ENCODE measurements at regions not wholly inside any gene's neighbourhood (a gene's known extent, or its start where the extent isn't known, plus 50 kb on each side); places are given as distances from the start of the nearest gene placed in this dataset.

DNA sequence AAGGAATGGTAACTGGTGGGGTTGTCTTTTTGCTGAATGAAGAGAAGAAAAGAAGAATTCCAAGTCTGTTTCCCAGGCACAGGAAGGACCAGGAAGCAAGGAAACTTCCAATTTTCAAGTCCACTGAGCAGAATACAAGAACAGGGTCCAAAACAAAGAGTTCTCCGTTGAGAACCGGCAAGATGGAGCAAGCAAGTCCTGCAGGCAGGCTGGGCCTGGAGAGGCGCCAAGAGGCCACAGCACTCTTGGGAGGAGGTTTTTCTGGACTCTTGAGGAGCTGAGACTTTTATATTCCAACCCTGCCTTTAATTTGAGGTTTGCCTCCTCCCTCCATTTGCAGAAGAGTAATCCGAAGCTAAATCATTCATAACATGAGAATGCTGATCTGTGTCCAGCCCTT, 224.5 kb downstream of the IKZF2 start:
- no peak overlapping the region for H3K4me3 ChIP-seq
- no peaks in the 10 kb centered on the region for H3K27me3 ChIP-seq (ENCODE audit: control insufficient read depth in 2 of 2, insufficient read depth in 2 of 2, low read length in 2 of 2)
- intact Hi-C loops (cut with micrococcal nuclease) = no loop called here
- ChIA-PET POLR2A (no interaction called here), CTCF (ENCODE audit: low intra/inter-chr PET ratio) (no interaction called here)
- H3K4me2 ChIP-seq (ENCODE audit: insufficient read depth, low read length) = no peak overlapping the region
- H3K9ac ChIP-seq (ENCODE audit: insufficient read depth in 1 of 2, low read depth in 2 of 2, low read length in 2 of 2) = no peak overlapping the region
- no peaks in the 10 kb centered on the region for H3K36me3 ChIP-seq (ENCODE audit: control insufficient read depth, insufficient read depth, low read length)
- H3K79me2 ChIP-seq (ENCODE audit: control insufficient read depth, insufficient read depth, low read length) = no peaks in the 10 kb centered on the region
- H3K27ac ChIP-seq (ENCODE audit: extremely low read depth, low read depth, low read length) = no peak overlapping the region
- ATAC-seq (no peak), DNase-seq (ENCODE audit: extremely low read depth in 1 of 4, low spot score in 3 of 4) (no peak), FAIRE-seq (no peak)
- no peak overlapping the region for H2AFZ ChIP-seq (ENCODE audit: low read depth, low read length)
- no peaks in the 10 kb centered on the region for H3K4me1 ChIP-seq (replicated peaks in 1 of 2; ENCODE audit: control insufficient read depth in 2 of 2, insufficient read depth in 2 of 2, low read length in 2 of 2)
- in situ Hi-C loops (cut with MboI) = no loop called here
- WGBS (ENCODE audit: insufficient coverage, low coverage, missing lambda C conversion rate) = 0% methylated on average over 4 of the region's 4 CpGs
- no peaks in the 10 kb centered on the region for H3K9me3 ChIP-seq (replicated peaks; ENCODE audit: control insufficient read depth, insufficient read depth, low read depth, low read length)
- no peak for TF ChIP-seq KLF16 (IDR thresholded peaks at IDR 0.05)
- H3K9me1 ChIP-seq (ENCODE audit: control insufficient read depth, insufficient read depth, low read length) = no peaks in the 10 kb centered on the region
- BruUV-seq (replicated peaks) = no TSS peak
- no peaks in the 10 kb centered on the region for H4K20me1 ChIP-seq (replicated peaks; ENCODE audit: control insufficient read depth, insufficient read depth, low read length)

DNA sequence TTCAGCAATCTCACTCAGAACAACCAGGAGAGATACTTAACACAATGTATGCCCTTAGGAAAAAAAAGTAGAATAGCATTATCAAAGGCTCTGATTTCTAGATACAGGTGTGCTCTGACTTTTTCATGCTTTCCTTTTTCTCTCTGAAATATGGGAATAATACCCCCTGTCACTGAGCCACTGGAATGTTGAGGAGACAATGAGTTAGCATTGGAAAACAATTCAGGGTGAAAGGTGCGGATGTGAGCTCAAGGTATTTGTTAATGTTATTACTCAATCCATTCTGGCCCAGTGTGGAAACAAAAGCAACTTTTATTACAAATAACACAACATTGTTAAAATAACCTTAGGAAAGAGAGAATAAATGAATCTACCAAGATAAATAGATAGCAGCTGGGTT, 228.0 kb downstream of the IKZF2 start:
- Histone ChIP-seq H2AFZ (ENCODE audit: low read depth, low read length) (no peak overlapping the region), H3K36me3 (ENCODE audit: control insufficient read depth, insufficient read depth, low read length) (no peaks in the 10 kb centered on the region), H3K4me2 (ENCODE audit: insufficient read depth, low read length) (no peak overlapping the region), H3K4me1 (replicated peaks in 1 of 2; ENCODE audit: control insufficient read depth in 2 of 2, insufficient read depth in 2 of 2, low read length in 2 of 2) (no peaks in the 10 kb centered on the region), H3K27me3 (ENCODE audit: control insufficient read depth in 2 of 2, insufficient read depth in 2 of 2, low read length in 2 of 2) (no peaks in the 10 kb centered on the region), H3K9me3 (replicated peaks; ENCODE audit: control insufficient read depth, insufficient read depth, low read depth, low read length) (no peaks in the 10 kb centered on the region; the same call in 1 of the 2 replicates), H3K27ac (ENCODE audit: extremely low read depth, low read depth, low read length) (no peak overlapping the region), H3K79me2 (ENCODE audit: control insufficient read depth, insufficient read depth, low read length) (no peaks in the 10 kb centered on the region), H4K20me1 (replicated peaks; ENCODE audit: control insufficient read depth, insufficient read depth, low read length) (no peaks in the 10 kb centered on the region), H3K9me1 (ENCODE audit: control insufficient read depth, insufficient read depth, low read length) (no peaks in the 10 kb centered on the region), H3K4me3 (no peak overlapping the region), H3K9ac (ENCODE audit: insufficient read depth in 1 of 2, low read depth in 2 of 2, low read length in 2 of 2) (no peak overlapping the region)
- no CpG with 5 or more reads among the region's 1 CpG for WGBS (ENCODE audit: insufficient coverage, low coverage, missing lambda C conversion rate)
- BruUV-seq (replicated peaks) = no TSS peak
- ATAC-seq = no peak
- in situ Hi-C loops (cut with MboI) = no loop called here
- no peak for DNase-seq (ENCODE audit: extremely low read depth in 1 of 4, low spot score in 3 of 4)
- intact Hi-C loops (cut with micrococcal nuclease) = no loop called here
- CTCF ChIA-PET (ENCODE audit: low intra/inter-chr PET ratio) = no interaction called here
- POLR2A ChIA-PET = no interaction called here
- FAIRE-seq = no peak
- TF ChIP-seq, protein P1, sequence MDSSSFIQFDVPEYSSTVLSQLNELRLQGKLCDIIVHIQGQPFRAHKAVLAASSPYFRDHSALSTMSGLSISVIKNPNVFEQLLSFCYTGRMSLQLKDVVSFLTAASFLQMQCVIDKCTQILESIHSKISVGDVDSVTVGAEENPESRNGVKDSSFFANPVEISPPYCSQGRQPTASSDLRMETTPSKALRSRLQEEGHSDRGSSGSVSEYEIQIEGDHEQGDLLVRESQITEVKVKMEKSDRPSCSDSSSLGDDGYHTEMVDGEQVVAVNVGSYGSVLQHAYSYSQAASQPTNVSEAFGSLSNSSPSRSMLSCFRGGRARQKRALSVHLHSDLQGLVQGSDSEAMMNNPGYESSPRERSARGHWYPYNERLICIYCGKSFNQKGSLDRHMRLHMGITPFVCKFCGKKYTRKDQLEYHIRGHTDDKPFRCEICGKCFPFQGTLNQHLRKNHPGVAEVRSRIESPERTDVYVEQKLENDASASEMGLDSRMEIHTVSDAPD (CRISPR knock-in tag; IDR thresholded peaks at IDR 0.05) = no peak
- no peak for TF ChIP-seq HDAC3 (IDR thresholded peaks at IDR 0.05; ENCODE audit: borderline replicate concordance, partially characterized antibody)
- TF ChIP-seq, protein P2, sequence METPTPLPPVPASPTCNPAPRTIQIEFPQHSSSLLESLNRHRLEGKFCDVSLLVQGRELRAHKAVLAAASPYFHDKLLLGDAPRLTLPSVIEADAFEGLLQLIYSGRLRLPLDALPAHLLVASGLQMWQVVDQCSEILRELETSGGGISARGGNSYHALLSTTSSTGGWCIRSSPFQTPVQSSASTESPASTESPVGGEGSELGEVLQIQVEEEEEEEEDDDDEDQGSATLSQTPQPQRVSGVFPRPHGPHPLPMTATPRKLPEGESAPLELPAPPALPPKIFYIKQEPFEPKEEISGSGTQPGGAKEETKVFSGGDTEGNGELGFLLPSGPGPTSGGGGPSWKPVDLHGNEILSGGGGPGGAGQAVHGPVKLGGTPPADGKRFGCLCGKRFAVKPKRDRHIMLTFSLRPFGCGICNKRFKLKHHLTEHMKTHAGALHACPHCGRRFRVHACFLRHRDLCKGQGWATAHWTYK (CRISPR knock-in tag; IDR thresholded peaks at IDR 0.05) = no peak
- no peak for TF ChIP-seq SMARCA5 (IDR thresholded peaks at IDR 0.05)
- TF ChIP-seq, protein P3, sequence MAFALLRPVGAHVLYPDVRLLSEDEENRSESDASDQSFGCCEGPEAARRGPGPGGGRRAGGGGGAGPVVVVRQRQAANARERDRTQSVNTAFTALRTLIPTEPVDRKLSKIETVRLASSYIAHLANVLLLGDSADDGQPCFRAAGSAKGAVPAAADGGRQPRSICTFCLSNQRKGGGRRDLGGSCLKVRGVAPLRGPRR (CRISPR knock-in tag; IDR thresholded peaks at IDR 0.05) = no peak
- TF ChIP-seq, protein P4, sequence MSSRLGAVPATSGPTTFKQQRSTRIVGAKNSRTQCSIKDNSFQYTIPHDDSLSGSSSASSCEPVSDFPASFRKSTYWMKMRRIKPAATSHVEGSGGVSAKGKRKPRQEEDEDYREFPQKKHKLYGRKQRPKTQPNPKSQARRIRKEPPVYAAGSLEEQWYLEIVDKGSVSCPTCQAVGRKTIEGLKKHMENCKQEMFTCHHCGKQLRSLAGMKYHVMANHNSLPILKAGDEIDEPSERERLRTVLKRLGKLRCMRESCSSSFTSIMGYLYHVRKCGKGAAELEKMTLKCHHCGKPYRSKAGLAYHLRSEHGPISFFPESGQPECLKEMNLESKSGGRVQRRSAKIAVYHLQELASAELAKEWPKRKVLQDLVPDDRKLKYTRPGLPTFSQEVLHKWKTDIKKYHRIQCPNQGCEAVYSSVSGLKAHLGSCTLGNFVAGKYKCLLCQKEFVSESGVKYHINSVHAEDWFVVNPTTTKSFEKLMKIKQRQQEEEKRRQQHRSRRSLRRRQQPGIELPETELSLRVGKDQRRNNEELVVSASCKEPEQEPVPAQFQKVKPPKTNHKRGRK (tag; IDR thresholded peaks at IDR 0.05) = no peak
- TF ChIP-seq RNF2 (IDR thresholded peaks at IDR 0.05) = no peak
- no peak for TF ChIP-seq ELF1 (tag; IDR thresholded peaks at IDR 0.05)
- TF ChIP-seq, protein P5, sequence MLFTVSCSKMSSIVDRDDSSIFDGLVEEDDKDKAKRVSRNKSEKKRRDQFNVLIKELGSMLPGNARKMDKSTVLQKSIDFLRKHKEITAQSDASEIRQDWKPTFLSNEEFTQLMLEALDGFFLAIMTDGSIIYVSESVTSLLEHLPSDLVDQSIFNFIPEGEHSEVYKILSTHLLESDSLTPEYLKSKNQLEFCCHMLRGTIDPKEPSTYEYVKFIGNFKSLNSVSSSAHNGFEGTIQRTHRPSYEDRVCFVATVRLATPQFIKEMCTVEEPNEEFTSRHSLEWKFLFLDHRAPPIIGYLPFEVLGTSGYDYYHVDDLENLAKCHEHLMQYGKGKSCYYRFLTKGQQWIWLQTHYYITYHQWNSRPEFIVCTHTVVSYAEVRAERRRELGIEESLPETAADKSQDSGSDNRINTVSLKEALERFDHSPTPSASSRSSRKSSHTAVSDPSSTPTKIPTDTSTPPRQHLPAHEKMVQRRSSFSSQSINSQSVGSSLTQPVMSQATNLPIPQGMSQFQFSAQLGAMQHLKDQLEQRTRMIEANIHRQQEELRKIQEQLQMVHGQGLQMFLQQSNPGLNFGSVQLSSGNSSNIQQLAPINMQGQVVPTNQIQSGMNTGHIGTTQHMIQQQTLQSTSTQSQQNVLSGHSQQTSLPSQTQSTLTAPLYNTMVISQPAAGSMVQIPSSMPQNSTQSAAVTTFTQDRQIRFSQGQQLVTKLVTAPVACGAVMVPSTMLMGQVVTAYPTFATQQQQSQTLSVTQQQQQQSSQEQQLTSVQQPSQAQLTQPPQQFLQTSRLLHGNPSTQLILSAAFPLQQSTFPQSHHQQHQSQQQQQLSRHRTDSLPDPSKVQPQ (CRISPR knock-in tag; IDR thresholded peaks at IDR 0.05; ENCODE audit: borderline replicate concordance) = no peak

Data from K562 (cell line).